Neural cell (in vitro differentiated cells): ENCODE measurements at regions not wholly inside any gene's neighbourhood (a gene's known extent, or its start where the extent isn't known, plus 50 kb on each side); places are given as distances from the start of the nearest gene placed in this dataset.

Experiments
- EP300 ChIP-seq: fragments of 450-650 bp; conservative IDR thresholded peaks from 2 replicates; pipeline ENCODE4 v1.6.1; 2014; ENCODE audit warnings: antibody characterized with exemption, mild to moderate bottlenecking, moderate library complexity; ENCODE audit not compliant: poor library complexity, severe bottlenecking
- EZH2 ChIP-seq: fragments of 200-600, 300-800 bp; shearing (Covaris generic), sonication (generic); IDR thresholded peaks from 2 replicates; pipeline ENCODE4 v1.6.1; 2014; ENCODE audit warnings: antibody characterized with exemption, low read length, borderline replicate concordance, mild to moderate bottlenecking; ENCODE audit not compliant: insufficient read depth, poor library complexity, severe bottlenecking
- POLR2AphosphoS5 ChIP-seq: IDR thresholded peaks from 2 replicates; pipeline ENCODE4 v1.6.1; 2012
- RAD21 ChIP-seq: fragments of 450-650 bp; conservative IDR thresholded peaks from 2 replicates; pipeline ENCODE4 v1.6.1; 2014; ENCODE audit warnings: antibody characterized with exemption, mild to moderate bottlenecking, moderate library complexity
- SMC3 ChIP-seq: fragments of 450-650 bp; conservative IDR thresholded peaks from 2 replicates; pipeline ENCODE4 v1.6.1; 2014; ENCODE audit warnings: antibody characterized with exemption, mild to moderate bottlenecking, moderate library complexity; ENCODE audit not compliant: poor library complexity
- TAF1 ChIP-seq: IDR thresholded peaks from 2 replicates; pipeline ENCODE4 v1.6.1; 2012; ENCODE audit warnings: low read depth
- TF ChIP-seq, protein P1 (sequence below): IDR thresholded peaks from 2 replicates; pipeline ENCODE4 v1.6.1; 2012; ENCODE audit warnings: borderline replicate concordance
- TF ChIP-seq, protein P2 (sequence below): fragments of 450-650 bp; IDR thresholded peaks from 2 replicates; pipeline ENCODE4 v1.5.1; 2014; ENCODE audit warnings: antibody characterized with exemption, mild to moderate bottlenecking, moderate library complexity; ENCODE audit not compliant: poor library complexity, severe bottlenecking

DNA sequence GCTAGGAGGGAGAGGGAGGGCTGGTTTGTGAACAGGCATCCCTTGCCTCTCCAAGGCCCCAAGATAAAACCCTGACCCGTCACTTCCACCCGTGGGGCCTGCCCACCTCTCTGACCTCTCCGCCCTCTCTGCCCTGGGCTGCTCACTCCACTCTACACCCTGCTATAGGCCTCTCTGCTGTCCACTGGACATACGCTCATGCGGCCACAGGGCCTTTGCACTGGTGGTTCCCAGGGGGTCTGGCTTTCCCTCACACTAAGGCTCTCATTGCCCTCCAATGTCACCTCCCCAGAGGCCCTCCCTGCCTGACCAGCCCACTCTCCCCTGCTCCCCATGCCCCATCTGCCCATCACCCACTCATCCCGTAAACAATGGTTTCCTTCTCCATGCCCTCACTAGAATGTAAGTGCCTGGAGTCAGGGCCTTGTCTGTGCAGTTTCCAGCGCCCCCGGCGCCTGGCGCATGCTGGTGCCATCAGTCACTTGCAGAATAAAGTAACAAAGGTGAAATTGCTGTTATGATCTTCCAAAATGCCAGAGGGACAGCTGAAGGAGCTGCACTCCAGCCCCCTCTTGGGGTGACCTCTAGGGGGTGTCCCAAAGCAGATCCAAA lies 73.6 kb downstream of the RFLNA start:
- TF ChIP-seq, protein P1, sequence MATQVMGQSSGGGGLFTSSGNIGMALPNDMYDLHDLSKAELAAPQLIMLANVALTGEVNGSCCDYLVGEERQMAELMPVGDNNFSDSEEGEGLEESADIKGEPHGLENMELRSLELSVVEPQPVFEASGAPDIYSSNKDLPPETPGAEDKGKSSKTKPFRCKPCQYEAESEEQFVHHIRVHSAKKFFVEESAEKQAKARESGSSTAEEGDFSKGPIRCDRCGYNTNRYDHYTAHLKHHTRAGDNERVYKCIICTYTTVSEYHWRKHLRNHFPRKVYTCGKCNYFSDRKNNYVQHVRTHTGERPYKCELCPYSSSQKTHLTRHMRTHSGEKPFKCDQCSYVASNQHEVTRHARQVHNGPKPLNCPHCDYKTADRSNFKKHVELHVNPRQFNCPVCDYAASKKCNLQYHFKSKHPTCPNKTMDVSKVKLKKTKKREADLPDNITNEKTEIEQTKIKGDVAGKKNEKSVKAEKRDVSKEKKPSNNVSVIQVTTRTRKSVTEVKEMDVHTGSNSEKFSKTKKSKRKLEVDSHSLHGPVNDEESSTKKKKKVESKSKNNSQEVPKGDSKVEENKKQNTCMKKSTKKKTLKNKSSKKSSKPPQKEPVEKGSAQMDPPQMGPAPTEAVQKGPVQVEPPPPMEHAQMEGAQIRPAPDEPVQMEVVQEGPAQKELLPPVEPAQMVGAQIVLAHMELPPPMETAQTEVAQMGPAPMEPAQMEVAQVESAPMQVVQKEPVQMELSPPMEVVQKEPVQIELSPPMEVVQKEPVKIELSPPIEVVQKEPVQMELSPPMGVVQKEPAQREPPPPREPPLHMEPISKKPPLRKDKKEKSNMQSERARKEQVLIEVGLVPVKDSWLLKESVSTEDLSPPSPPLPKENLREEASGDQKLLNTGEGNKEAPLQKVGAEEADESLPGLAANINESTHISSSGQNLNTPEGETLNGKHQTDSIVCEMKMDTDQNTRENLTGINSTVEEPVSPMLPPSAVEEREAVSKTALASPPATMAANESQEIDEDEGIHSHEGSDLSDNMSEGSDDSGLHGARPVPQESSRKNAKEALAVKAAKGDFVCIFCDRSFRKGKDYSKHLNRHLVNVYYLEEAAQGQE = no peak
- no peak for TF ChIP-seq EP300
- TF ChIP-seq, protein P2, sequence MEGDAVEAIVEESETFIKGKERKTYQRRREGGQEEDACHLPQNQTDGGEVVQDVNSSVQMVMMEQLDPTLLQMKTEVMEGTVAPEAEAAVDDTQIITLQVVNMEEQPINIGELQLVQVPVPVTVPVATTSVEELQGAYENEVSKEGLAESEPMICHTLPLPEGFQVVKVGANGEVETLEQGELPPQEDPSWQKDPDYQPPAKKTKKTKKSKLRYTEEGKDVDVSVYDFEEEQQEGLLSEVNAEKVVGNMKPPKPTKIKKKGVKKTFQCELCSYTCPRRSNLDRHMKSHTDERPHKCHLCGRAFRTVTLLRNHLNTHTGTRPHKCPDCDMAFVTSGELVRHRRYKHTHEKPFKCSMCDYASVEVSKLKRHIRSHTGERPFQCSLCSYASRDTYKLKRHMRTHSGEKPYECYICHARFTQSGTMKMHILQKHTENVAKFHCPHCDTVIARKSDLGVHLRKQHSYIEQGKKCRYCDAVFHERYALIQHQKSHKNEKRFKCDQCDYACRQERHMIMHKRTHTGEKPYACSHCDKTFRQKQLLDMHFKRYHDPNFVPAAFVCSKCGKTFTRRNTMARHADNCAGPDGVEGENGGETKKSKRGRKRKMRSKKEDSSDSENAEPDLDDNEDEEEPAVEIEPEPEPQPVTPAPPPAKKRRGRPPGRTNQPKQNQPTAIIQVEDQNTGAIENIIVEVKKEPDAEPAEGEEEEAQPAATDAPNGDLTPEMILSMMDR = no peak
- no peak for TF ChIP-seq POLR2AphosphoS5
- no peak for TF ChIP-seq SMC3
- no peak for TF ChIP-seq TAF1
- no peak for TF ChIP-seq EZH2
- no peak for TF ChIP-seq RAD21
